SK-N-SH (cell line): ENCODE measurements at regions not wholly inside any gene's neighbourhood (a gene's known extent, or its start where the extent isn't known, plus 50 kb on each side); places are given as distances from the start of the nearest gene placed in this dataset.

Experiments used
- CTCF ChIA-PET: fragments of 300-600, 350-600 bp; formaldehyde crosslinking; extraction: SDS; loops from one replicate; lab custom pipeline; 2021; lab: Yijun Ruan, JAX
- POLR2A ChIA-PET: fragments of 350-600 bp; sonication (Branson Sonifier 250); formaldehyde crosslinking; extraction: SDS; loops from one replicate; lab custom pipeline; 2020; ENCODE audit warnings: antibody characterized with exemption, inconsistent platforms; lab: Yijun Ruan, JAX
- DNase-seq: peaks from one replicate; pipeline ENCODE4 v3.0.0; 2012
- H2AFZ ChIP-seq: fragments of 200-600 bp; sonication (generic); 2 replicates; pipeline ENCODE4 v1.8.1; 2016; ENCODE audit warnings: antibody characterized with exemption, mild to moderate bottlenecking, low read depth
- H3F3A ChIP-seq: fragments of 200-600 bp; sonication (generic); replicated peaks from 2 replicates; pipeline ENCODE3; 2016; ENCODE audit warnings: antibody characterized with exemption, mild to moderate bottlenecking; ENCODE audit not compliant: insufficient read depth
- H3K27ac ChIP-seq, 2 experiments: fragments of 200-500 bp in 1 of 2; fragments of 200-600 bp in 1 of 2; sonication (Bioruptor generic) in 1 of 2; sonication (generic), shearing (Covaris generic) in 1 of 2; 2 replicates each; pipeline versions ENCODE4 v1.5.1 to v1.6.1; 2014 to 2016; ENCODE audit warnings: low read depth in 2 of 2, inconsistent platforms in 1 of 2, low read length in 1 of 2, mild to moderate bottlenecking in 1 of 2, mixed read lengths in 1 of 2
- H3K27me3 ChIP-seq: fragments of 200-600 bp; sonication (generic), shearing (Covaris generic); 2 replicates; pipeline ENCODE4 v1.6.1; 2016; ENCODE audit warnings: mixed run types; ENCODE audit not compliant: insufficient read depth
- H3K36me3 ChIP-seq, 2 experiments: fragments of 200-500 bp in 1 of 2; fragments of 200-600 bp in 1 of 2; sonication (Bioruptor generic) in 1 of 2; sonication (generic) in 1 of 2; replicated peaks in 1 of 2; 2 replicates each; pipeline versions ENCODE3 to v1.5.1; 2014 to 2016; ENCODE audit warnings: low read length in 1 of 2, mild to moderate bottlenecking in 1 of 2; ENCODE audit not compliant: insufficient read depth in 2 of 2, control insufficient read depth in 1 of 2
- H3K4me1 ChIP-seq, 2 experiments: fragments of 200-500 bp in 1 of 2; fragments of 200-600 bp in 1 of 2; sonication (Bioruptor generic) in 1 of 2; sonication (generic), shearing (Covaris generic) in 1 of 2; 2 replicates each; pipeline versions ENCODE4 v1.5.1 to v1.6.1; 2014 to 2016; ENCODE audit warnings: low read depth in 1 of 2, low read length in 1 of 2, mixed run types in 1 of 2; ENCODE audit not compliant: insufficient read depth in 2 of 2, control insufficient read depth in 1 of 2
- H3K4me2 ChIP-seq: fragments of 200-600 bp; sonication (generic), shearing (Covaris generic); 2 replicates; pipeline ENCODE4 v1.6.1; 2017; ENCODE audit warnings: mixed run types
- H3K4me3 ChIP-seq, 2 experiments: fragments of 200-500 bp in 1 of 2; fragments of 200-600 bp in 1 of 2; sonication (Bioruptor generic) in 1 of 2; sonication (generic), shearing (Covaris generic) in 1 of 2; 2 replicates each; pipeline versions ENCODE4 v1.5.1 to v1.8.1; 2014 to 2016; ENCODE audit warnings: low read depth in 2 of 2, inconsistent platforms in 1 of 2, low read length in 1 of 2, mild to moderate bottlenecking in 1 of 2, mixed read lengths in 1 of 2, moderate library complexity in 1 of 2
- H3K79me2 ChIP-seq: fragments of 200-600 bp; sonication (generic); 2 replicates; pipeline ENCODE4 v1.8.1; 2017; ENCODE audit warnings: mild to moderate bottlenecking; ENCODE audit not compliant: insufficient read depth
- H3K9ac ChIP-seq: fragments of 200-600 bp; sonication (generic); 2 replicates; pipeline ENCODE4 v1.6.1; 2017; ENCODE audit warnings: mixed run types
- H3K9me2 ChIP-seq: fragments of 200-600 bp; sonication (generic); 2 replicates; pipeline ENCODE4 v1.6.1; 2017; ENCODE audit warnings: mixed run types
- H3K9me3 ChIP-seq: fragments of 200-600 bp; sonication (generic); 2 replicates; pipeline ENCODE4 v1.6.1; 2017; ENCODE audit warnings: mixed run types, mild to moderate bottlenecking, moderate library complexity
- H4K20me1 ChIP-seq: fragments of 200-600 bp; sonication (generic); 2 replicates; pipeline ENCODE4 v1.6.1; 2017; ENCODE audit warnings: mild to moderate bottlenecking, mixed run types; ENCODE audit not compliant: insufficient read depth
- CHD2 ChIP-seq: fragments of 150-350 bp; IDR thresholded peaks from 2 replicates; pipeline ENCODE4 v1.6.1; 2018; ENCODE audit warnings: low read length; ENCODE audit not compliant: partially characterized antibody
- ELF1 ChIP-seq: IDR thresholded peaks from 2 replicates; pipeline ENCODE4 v1.4.0; 2012
- EP300 ChIP-seq, 2 experiments: IDR thresholded peaks; 2 replicates each; pipeline versions ENCODE4 v1.4.0 to v1.6.1; 2012; ENCODE audit warnings: borderline replicate concordance in 1 of 2, low read depth in 1 of 2, low read length in 1 of 2
- FOSL2 ChIP-seq: IDR thresholded peaks from 2 replicates; pipeline ENCODE4 v1.4.0; 2012; ENCODE audit warnings: low read depth, mild to moderate bottlenecking, moderate library complexity, borderline replicate concordance
- FOXJ3 ChIP-seq: sonication (generic); formaldehyde crosslinking; IDR thresholded peaks from 2 replicates; pipeline ENCODE4 v1.5.1; 2020; ENCODE audit warnings: mild to moderate bottlenecking, missing genetic modification reagents
- FOXM1 ChIP-seq: IDR thresholded peaks from 2 replicates; pipeline ENCODE4 v1.4.0; 2012; ENCODE audit warnings: low read depth, mild to moderate bottlenecking
- GABPA ChIP-seq: IDR thresholded peaks from 2 replicates; pipeline ENCODE4 v1.4.0; 2012; ENCODE audit warnings: low read depth, mild to moderate bottlenecking
- JUND ChIP-seq: IDR thresholded peaks from 2 replicates; pipeline ENCODE4 v1.4.0; 2012
- NFIC ChIP-seq: IDR thresholded peaks from 2 replicates; pipeline ENCODE4 v1.4.0; 2012; ENCODE audit warnings: borderline replicate concordance
- NRF1 ChIP-seq: IDR thresholded peaks from 2 replicates; pipeline ENCODE4 v1.6.1; 2012; ENCODE audit warnings: low read depth, mild to moderate bottlenecking, low read length
- RAD21 ChIP-seq: IDR thresholded peaks from 2 replicates; pipeline ENCODE4 v1.6.1; 2012; ENCODE audit warnings: mild to moderate bottlenecking, low read length
- RXRA ChIP-seq: IDR thresholded peaks from 2 replicates; pipeline ENCODE4 v1.4.0; 2012; ENCODE audit warnings: low read depth, mild to moderate bottlenecking, borderline replicate concordance
- SIN3A ChIP-seq: IDR thresholded peaks from 2 replicates; pipeline ENCODE4 v1.6.1; 2012; ENCODE audit warnings: low read depth, mild to moderate bottlenecking, low read length, moderate library complexity, borderline replicate concordance
- SMC3 ChIP-seq: IDR thresholded peaks from 2 replicates; pipeline ENCODE4 v1.6.1; 2012; ENCODE audit warnings: low read depth, low read length, improper control_type of control experiment
- TAF1 ChIP-seq: IDR thresholded peaks from 2 replicates; pipeline ENCODE4 v1.6.1; 2012; ENCODE audit warnings: low read depth, mild to moderate bottlenecking, low read length, moderate library complexity, borderline replicate concordance
- WGBS: methylation state at CpG from one replicate; pipeline ENCODE4 v1.1.6; 2017; ENCODE audit warnings: low lambda C conversion rate; 5-methylcytosine and 5-hydroxymethylcytosine counted together
- TF ChIP-seq, protein P1 (sequence below): IDR thresholded peaks from 2 replicates; pipeline ENCODE4 v1.4.0; 2012; ENCODE audit warnings: low read depth, borderline replicate concordance
- TF ChIP-seq, protein P2 (sequence below): fragments of 200-600 bp; sonication (generic); IDR thresholded peaks from 2 replicates; pipeline ENCODE4 v1.6.1; 2017; ENCODE audit warnings: antibody characterized with exemption, mild to moderate bottlenecking, moderate library complexity
- TF ChIP-seq, protein P3 (sequence below): IDR thresholded peaks from 2 replicates; pipeline ENCODE4 v1.6.1; 2012; ENCODE audit warnings: mild to moderate bottlenecking, low read depth, low read length, moderate library complexity
- TF ChIP-seq, protein P4 (sequence below): IDR thresholded peaks from 2 replicates; pipeline ENCODE4 v1.4.0; 2012; ENCODE audit warnings: low read depth
- TF ChIP-seq, protein P5 (sequence below): fragments of 150-350 bp; IDR thresholded peaks from 2 replicates; pipeline ENCODE4 v1.6.1; 2016; ENCODE audit warnings: mild to moderate bottlenecking, low read depth, low read length
- TF ChIP-seq, protein P6 (sequence below): fragments of 150-350 bp; IDR thresholded peaks from 2 replicates; pipeline ENCODE4 v1.6.1; 2017; ENCODE audit warnings: antibody characterized with exemption, low read length, low read depth, borderline replicate concordance

DNA sequence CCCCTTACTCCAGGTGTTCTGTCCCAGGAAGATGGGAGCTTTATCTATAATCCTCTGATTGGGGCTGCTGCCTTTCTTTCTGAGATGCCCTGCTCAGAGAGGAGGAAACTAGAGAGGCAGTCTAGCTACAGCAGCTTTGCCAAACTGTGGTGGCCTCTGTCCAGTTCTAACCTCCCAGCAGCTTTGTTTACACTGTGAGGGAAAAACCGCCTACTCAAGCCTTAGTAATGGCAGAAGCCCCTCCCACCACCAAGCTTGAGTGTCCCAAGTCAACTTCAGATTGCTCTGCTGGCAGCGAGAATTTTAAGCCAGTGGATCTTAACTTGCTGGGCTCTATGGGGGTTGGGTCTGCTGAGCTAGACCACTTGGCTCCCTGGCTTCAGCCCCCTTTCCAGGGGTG, 394.9 kb upstream of the PABPC5 start (continued):
- no peak for TF ChIP-seq FOSL2
- TF ChIP-seq CHD2: no peak
- TF ChIP-seq, protein P1, sequence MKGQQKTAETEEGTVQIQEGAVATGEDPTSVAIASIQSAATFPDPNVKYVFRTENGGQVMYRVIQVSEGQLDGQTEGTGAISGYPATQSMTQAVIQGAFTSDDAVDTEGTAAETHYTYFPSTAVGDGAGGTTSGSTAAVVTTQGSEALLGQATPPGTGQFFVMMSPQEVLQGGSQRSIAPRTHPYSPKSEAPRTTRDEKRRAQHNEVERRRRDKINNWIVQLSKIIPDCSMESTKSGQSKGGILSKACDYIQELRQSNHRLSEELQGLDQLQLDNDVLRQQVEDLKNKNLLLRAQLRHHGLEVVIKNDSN: no peak
- TF ChIP-seq NFIC: no peak
- TF ChIP-seq FOXJ3 (CRISPR knock-in tag): no peak

DNA sequence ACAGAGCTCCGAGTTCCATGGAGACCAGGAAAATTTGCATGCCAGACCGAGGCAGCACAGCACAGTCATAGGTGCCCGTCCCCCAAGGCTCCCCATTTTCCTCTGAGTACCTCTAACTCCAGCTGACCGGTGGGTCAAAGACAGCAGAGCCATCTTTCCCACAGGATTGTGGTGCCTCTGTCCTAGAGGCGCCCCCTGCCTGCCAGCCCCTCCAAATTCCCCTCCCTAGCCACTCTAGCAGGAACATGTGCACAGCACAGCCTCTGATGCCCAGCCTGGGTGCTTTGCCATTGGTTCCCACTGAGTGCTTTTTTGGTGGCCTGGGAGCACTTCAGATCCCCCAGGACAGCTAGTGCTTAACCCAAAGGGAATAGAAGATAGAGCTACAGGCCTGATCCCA, 368.5 kb upstream of the PABPC5 start:
- no peak overlapping the region for H3K4me3 ChIP-seq
- H3K79me2 ChIP-seq: no peaks in the 10 kb centered on the region
- no peaks in the 10 kb centered on the region for H3F3A ChIP-seq
- H2AFZ ChIP-seq: no peak overlapping the region
- CTCF ChIA-PET: no interaction called here
- no peaks in the 10 kb centered on the region for H4K20me1 ChIP-seq
- H3K36me3 ChIP-seq: no peaks in the 10 kb centered on the region
- no peaks in the 10 kb centered on the region for H3K4me1 ChIP-seq
- H3K9me2 ChIP-seq: no peaks in the 10 kb centered on the region
- no peaks in the 10 kb centered on the region; the same call in 1 of the 2 replicates for H3K9me3 ChIP-seq
- H3K27ac ChIP-seq: no peak overlapping the region
- H3K9ac ChIP-seq: no peak overlapping the region
- no peaks in the 10 kb centered on the region for H3K27me3 ChIP-seq
- POLR2A ChIA-PET: no interaction called here
- 0% methylated on average over 5 of the region's 5 CpGs for WGBS
- H3K4me2 ChIP-seq: no peak overlapping the region
- no peak for DNase-seq
- TF ChIP-seq, protein P2, sequence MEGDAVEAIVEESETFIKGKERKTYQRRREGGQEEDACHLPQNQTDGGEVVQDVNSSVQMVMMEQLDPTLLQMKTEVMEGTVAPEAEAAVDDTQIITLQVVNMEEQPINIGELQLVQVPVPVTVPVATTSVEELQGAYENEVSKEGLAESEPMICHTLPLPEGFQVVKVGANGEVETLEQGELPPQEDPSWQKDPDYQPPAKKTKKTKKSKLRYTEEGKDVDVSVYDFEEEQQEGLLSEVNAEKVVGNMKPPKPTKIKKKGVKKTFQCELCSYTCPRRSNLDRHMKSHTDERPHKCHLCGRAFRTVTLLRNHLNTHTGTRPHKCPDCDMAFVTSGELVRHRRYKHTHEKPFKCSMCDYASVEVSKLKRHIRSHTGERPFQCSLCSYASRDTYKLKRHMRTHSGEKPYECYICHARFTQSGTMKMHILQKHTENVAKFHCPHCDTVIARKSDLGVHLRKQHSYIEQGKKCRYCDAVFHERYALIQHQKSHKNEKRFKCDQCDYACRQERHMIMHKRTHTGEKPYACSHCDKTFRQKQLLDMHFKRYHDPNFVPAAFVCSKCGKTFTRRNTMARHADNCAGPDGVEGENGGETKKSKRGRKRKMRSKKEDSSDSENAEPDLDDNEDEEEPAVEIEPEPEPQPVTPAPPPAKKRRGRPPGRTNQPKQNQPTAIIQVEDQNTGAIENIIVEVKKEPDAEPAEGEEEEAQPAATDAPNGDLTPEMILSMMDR: no peak
- TF ChIP-seq EP300 (IDR thresholded peaks at IDR 0.05; ENCODE audit: borderline replicate concordance in 1 of 2, low read depth in 1 of 2, low read length in 1 of 2) (no peak), RAD21 (no peak), ELF1 (no peak), CHD2 (no peak), RXRA (no peak), FOXM1 (no peak), TAF1 (no peak), GABPA (no peak), NRF1 (no peak), JUND (no peak), FOSL2 (no peak), SIN3A (no peak), SMC3 (no peak)
- TF ChIP-seq, protein P3, sequence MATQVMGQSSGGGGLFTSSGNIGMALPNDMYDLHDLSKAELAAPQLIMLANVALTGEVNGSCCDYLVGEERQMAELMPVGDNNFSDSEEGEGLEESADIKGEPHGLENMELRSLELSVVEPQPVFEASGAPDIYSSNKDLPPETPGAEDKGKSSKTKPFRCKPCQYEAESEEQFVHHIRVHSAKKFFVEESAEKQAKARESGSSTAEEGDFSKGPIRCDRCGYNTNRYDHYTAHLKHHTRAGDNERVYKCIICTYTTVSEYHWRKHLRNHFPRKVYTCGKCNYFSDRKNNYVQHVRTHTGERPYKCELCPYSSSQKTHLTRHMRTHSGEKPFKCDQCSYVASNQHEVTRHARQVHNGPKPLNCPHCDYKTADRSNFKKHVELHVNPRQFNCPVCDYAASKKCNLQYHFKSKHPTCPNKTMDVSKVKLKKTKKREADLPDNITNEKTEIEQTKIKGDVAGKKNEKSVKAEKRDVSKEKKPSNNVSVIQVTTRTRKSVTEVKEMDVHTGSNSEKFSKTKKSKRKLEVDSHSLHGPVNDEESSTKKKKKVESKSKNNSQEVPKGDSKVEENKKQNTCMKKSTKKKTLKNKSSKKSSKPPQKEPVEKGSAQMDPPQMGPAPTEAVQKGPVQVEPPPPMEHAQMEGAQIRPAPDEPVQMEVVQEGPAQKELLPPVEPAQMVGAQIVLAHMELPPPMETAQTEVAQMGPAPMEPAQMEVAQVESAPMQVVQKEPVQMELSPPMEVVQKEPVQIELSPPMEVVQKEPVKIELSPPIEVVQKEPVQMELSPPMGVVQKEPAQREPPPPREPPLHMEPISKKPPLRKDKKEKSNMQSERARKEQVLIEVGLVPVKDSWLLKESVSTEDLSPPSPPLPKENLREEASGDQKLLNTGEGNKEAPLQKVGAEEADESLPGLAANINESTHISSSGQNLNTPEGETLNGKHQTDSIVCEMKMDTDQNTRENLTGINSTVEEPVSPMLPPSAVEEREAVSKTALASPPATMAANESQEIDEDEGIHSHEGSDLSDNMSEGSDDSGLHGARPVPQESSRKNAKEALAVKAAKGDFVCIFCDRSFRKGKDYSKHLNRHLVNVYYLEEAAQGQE: no peak
- TF ChIP-seq, protein P1: no peak
- TF ChIP-seq, protein P4, sequence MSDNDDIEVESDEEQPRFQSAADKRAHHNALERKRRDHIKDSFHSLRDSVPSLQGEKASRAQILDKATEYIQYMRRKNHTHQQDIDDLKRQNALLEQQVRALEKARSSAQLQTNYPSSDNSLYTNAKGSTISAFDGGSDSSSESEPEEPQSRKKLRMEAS: no peak
- TF ChIP-seq, protein P5, sequence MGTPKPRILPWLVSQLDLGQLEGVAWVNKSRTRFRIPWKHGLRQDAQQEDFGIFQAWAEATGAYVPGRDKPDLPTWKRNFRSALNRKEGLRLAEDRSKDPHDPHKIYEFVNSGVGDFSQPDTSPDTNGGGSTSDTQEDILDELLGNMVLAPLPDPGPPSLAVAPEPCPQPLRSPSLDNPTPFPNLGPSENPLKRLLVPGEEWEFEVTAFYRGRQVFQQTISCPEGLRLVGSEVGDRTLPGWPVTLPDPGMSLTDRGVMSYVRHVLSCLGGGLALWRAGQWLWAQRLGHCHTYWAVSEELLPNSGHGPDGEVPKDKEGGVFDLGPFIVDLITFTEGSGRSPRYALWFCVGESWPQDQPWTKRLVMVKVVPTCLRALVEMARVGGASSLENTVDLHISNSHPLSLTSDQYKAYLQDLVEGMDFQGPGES: no peak
- TF ChIP-seq, protein P6, sequence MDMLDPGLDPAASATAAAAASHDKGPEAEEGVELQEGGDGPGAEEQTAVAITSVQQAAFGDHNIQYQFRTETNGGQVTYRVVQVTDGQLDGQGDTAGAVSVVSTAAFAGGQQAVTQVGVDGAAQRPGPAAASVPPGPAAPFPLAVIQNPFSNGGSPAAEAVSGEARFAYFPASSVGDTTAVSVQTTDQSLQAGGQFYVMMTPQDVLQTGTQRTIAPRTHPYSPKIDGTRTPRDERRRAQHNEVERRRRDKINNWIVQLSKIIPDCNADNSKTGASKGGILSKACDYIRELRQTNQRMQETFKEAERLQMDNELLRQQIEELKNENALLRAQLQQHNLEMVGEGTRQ: no peak
